Heart left ventricle (tissue), 16 donors: ENCODE measurements at regions not wholly inside any gene's neighbourhood (a gene's known extent, or its start where the extent isn't known, plus 50 kb on each side); places are given as distances from the start of the nearest gene placed in this dataset.
A peak's percentile ranks its signal among the peaks of the same experiment; 100 is the strongest.
"Not testable (repeated sequence)": the region's sequence is repeated elsewhere in the genome, so short reads cannot be mapped to it uniquely, and the experiment has no call there.

ENCODE experiments used
- ATAC-seq, 4 donors: fragments of 200-7000 bp; cut with Tn5 transposase; one replicate each; pipeline ENCODE4 v1.9.1; 2020 to 2022; ENCODE audit warnings: moderate library complexity in 4 of 4, mild to moderate bottlenecking in 3 of 4, moderate number of reproducible peaks in 1 of 4
- DNase-seq, 5 donors: peaks; one replicate each; pipeline ENCODE4 v3.0.0-alpha.2; 2020
- H3K27ac ChIP-seq, 12 donors: fragments of 200-600 bp; sonication (generic) in 4 of 12; one replicate each; pipeline versions ENCODE4 v1.5.0 to v1.8.0; 2016 to 2022; ENCODE audit warnings: mild to moderate bottlenecking in 2 of 12
- H3K27me3 ChIP-seq, 9 donors: fragments of 200-600 bp; sonication (generic) in 2 of 9; one replicate each; pipeline versions ENCODE4 v1.5.1 to v1.8.0; 2016 to 2022; ENCODE audit warnings: mild to moderate bottlenecking in 3 of 9
- H3K36me3 ChIP-seq, 9 donors: fragments of 200-600 bp; sonication (generic) in 2 of 9; one replicate each; pipeline versions ENCODE4 v1.5.0 to v1.8.0; 2018 to 2022; ENCODE audit warnings: mild to moderate bottlenecking in 2 of 9
- H3K4me1 ChIP-seq, 12 donors: fragments of 200-600 bp; sonication (generic) in 4 of 12; one replicate each; pipeline versions ENCODE4 v1.5.0 to v1.8.0; 2016 to 2022; ENCODE audit warnings: mild to moderate bottlenecking in 3 of 12
- H3K4me3 ChIP-seq, 12 donors: fragments of 200-600 bp; sonication (generic) in 4 of 12; one replicate each; pipeline versions ENCODE4 v1.5.0 to v1.8.0; 2017 to 2022; ENCODE audit warnings: mild to moderate bottlenecking in 9 of 12, moderate library complexity in 4 of 12
- H3K9me3 ChIP-seq, 12 donors: fragments of 200-600 bp; sonication (generic) in 4 of 12; one replicate each; pipeline versions ENCODE4 v1.5.0 to v1.8.0; 2016 to 2022; ENCODE audit warnings: mild to moderate bottlenecking in 1 of 12
- POLR2A ChIP-seq, 2 donors: fragments of 450-650 bp; IDR thresholded peaks; one replicate each; pipeline ENCODE4 v1.6.1; 2017; ENCODE audit warnings: antibody characterized with exemption in 2 of 2, mild to moderate bottlenecking in 2 of 2, moderate library complexity in 2 of 2
- WGBS, 4 donors: extraction: QIAGEN DNeasy Blood & Tissue Kit in 2 of 4; methylation state at CpG; one replicate each; pipeline versions ENCODE4 v1.1.5 to v1.1.7; 2013 to 2018; 5-methylcytosine and 5-hydroxymethylcytosine counted together
- intact Hi-C, 10 donors: fragments of 100-400 bp; cut with DNase I; formaldehyde crosslinking; loops; one replicate each; pipeline versions ENCODE4 v1.11.1 to v1.14.2; 2022
- TF ChIP-seq, protein P1 (sequence below), 12 donors: fragments of 200-600 bp; sonication (generic) in 4 of 12; IDR thresholded peaks; one replicate each; pipeline versions ENCODE4 v1.5.0 to v1.8.0; 2018 to 2022; ENCODE audit warnings: antibody characterized with exemption in 12 of 12, mild to moderate bottlenecking in 5 of 12
- donor health status: ischemic (EF 13 %, LVEDD 7.1; RV severe dilation, severe dysfunction).
- donor health status: healthy with polysubstance abuse.
- donor health status: DM: no; HTN: yes; CAD: no.
- donor health status: DM: no; HTN: no; CAD: no.
- donor health status: ischemic (EF 25% LVEDD 6.9; RV normal size, moderate dysfunction).
- donor health status: ischemic (EF 25% LVEDD 5.7; RV mildly dilated, moderate dysfunction).
- donor health status: healthy.
- donor health status: DM: yes; HTN: yes; CAD: no.
- donor health status: ischemic (EF 35%, LVEDD 5.7; RV mildly dilated, moderate dysfunction).
- donor health status: nonischemic (EF 11% LVEDD 7.7; RV severe dilation, severe dysfunction).
- donor health status: DM: yes; HTN: yes; CAD: no.
- donor health status: PGD.
- donor health status: ischemic (EF 29% LVEDD 5.4; RV normal size, mild dysfunction).
- donor health status: nonischemic (EF 23%, LVEDD 6.1; RV moderate dilation, normal function).

DNA sequence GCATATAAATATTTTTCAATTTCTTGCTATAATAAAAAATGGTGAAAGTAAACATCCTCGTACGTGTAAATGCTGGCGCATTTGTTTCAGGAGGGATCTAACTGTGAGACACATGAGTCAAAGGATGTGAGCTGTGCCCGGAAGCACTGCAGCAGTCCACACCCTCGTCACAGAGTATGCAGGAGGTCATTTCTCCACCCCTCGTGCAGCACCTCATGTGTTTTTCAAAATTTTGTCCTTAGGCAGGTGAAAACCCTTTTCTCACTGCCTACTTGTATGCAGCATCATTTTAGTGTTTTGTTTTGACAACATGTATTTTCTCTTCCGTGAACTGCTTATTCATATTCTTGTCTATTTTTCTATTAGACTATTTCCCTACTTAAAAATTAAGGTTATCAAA lies 162.7 kb downstream of the AVL9 start:
- TF ChIP-seq, protein P1, sequence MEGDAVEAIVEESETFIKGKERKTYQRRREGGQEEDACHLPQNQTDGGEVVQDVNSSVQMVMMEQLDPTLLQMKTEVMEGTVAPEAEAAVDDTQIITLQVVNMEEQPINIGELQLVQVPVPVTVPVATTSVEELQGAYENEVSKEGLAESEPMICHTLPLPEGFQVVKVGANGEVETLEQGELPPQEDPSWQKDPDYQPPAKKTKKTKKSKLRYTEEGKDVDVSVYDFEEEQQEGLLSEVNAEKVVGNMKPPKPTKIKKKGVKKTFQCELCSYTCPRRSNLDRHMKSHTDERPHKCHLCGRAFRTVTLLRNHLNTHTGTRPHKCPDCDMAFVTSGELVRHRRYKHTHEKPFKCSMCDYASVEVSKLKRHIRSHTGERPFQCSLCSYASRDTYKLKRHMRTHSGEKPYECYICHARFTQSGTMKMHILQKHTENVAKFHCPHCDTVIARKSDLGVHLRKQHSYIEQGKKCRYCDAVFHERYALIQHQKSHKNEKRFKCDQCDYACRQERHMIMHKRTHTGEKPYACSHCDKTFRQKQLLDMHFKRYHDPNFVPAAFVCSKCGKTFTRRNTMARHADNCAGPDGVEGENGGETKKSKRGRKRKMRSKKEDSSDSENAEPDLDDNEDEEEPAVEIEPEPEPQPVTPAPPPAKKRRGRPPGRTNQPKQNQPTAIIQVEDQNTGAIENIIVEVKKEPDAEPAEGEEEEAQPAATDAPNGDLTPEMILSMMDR (IDR thresholded peaks at IDR 0.05), result no peak
- no peak for TF ChIP-seq POLR2A (IDR thresholded peaks at IDR 0.05)
- Histone ChIP-seq H3K36me3 (peaks cover 0 to 6% (median 0%) of the 10 kb centered on the region in 9 donors), H3K4me3 (no peak overlapping the region), H3K27me3 (no peaks in the 10 kb centered on the region), H3K27ac (no peak overlapping the region), H3K4me1 (peaks cover 0 to 3% (median 0%) of the 10 kb centered on the region in 12 donors), H3K9me3 (no peaks in the 10 kb centered on the region)
- DNase-seq (no peak), ATAC-seq (peak in 3 of 4 donors; percentile 42 to 72 (median 57))
- 56 to 73% (median 63%) methylated on average over 7 of the region's 7 CpGs for WGBS, 4 donors
- intact Hi-C loops, result no loop called here

DNA sequence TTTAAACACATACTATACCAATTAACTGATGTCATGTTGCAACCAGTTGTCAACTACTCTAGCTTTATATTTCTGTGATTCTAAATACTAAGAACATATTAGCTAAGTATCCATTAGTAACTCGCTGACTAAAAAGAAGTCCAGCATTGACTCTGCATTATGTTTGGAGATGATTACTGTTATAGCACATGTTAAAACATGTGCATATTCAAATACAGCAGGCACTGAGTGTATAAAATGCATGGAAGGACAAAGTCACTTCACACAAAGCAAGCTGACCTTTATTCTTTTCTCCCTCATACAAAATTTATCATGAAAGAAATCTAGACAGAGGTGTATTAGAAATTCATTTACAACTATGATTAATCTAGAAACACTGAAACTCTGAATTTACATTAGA lies 159.3 kb downstream of the AVL9 start:
- ATAC-seq, H3K27ac ChIP-seq, H3K4me3 ChIP-seq, H3K36me3 ChIP-seq, intact Hi-C loops, H3K27me3 ChIP-seq, H3K4me1 ChIP-seq, DNase-seq, H3K9me3 ChIP-seq: not testable (repeated sequence)
- WGBS, 4 donors, result 93 to 97% (median 96%) methylated on average over 1 of the region's 1 CpG

DNA sequence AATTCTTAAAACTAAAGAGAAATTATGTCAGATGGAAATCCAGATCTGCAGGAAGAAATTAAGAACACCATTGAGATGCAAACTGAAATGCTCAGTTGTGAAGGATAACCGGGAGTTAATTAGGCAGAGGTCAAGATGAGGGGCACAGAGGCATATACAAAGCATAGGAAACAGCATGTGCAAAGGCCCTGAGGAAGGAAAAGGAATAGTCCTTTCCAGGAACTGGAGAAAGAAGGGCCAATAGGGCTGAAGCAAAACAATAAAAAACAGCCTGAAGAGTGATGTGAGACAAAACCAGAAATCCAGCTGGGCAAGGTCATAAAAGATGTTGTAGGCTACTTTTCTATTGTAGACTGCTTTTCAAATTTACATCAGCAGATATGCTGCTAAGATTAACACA lies 155.1 kb downstream of the AVL9 start:
- H3K27me3 ChIP-seq, intact Hi-C loops, DNase-seq, H3K4me1 ChIP-seq, H3K9me3 ChIP-seq, H3K36me3 ChIP-seq, H3K27ac ChIP-seq, ATAC-seq, H3K4me3 ChIP-seq: not testable (repeated sequence)
- 86 to 94% (median 89%) methylated on average over 1 of the region's 1 CpG for WGBS, 4 donors

DNA sequence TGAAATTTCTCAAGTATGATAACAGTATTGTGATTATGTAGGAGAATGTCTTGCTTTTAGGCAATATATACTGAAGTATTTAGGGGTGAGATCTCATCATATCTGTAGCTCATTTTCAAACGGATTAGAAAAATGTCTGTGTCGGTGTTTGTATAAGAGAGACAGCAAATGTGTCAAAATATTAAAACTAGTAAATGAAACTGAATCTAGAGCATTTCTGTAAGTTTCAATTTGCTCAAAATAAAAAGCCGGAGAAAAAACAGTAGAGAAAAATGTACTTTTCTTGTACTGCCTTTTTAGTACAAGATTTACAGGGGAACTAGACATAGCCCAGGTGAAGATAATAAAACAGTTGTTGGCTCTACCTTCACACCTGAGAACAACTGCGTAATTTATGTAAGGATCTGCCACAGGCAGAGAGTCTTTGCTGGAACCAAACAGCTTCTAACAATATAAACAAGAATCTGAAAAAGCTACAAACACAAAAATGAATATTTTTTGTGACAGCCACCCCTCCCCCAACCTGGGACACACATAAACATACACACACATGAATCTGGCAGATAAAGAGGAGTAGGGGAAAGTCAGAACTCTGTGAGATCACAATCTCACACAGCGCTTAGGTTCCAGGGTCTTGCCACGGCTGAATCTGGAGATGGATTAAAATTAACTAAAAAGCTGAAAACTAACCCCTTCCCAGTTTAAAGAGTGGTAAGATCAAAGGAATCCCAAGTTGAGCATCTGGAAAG lies 153.3 kb downstream of the AVL9 start:
- Histone ChIP-seq H3K4me1 (peaks cover 0 to 5% (median 0%) of the 10 kb centered on the region in 12 donors), H3K27me3 (no peaks in the 10 kb centered on the region), H3K36me3 (no peaks in the 10 kb centered on the region), H3K27ac (no peak overlapping the region), H3K4me3 (no peak overlapping the region), H3K9me3 (no peaks in the 10 kb centered on the region)
- ATAC-seq, result no peak
- 89 to 94% (median 90%) methylated on average over 6 of the region's 6 CpGs for WGBS, 4 donors
- no peak for DNase-seq
- TF ChIP-seq POLR2A (IDR thresholded peaks at IDR 0.05), result no peak
- TF ChIP-seq, protein P1 (IDR thresholded peaks at IDR 0.05), result no peak
- intact Hi-C loops, result no loop called here

DNA sequence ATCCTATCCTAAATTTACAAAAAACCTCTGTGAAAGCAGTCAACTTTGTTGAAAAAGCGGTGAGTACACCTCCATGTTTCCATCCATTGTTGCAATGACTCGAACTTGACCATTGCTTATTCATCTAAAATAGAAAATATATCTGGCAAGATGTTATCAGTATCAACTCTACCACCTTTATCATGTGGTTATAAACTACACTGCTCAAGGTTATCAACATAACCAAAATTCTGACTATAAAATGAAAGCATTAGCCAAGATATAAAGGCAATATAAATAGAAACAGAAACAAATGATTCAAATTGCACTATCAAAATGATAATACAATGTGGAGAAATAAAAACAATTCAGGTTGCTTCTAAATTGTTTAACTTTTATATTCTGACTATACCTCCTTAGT lies 150.0 kb downstream of the AVL9 start:
- H3K9me3 ChIP-seq, ATAC-seq, H3K27me3 ChIP-seq, H3K27ac ChIP-seq, H3K4me3 ChIP-seq, H3K36me3 ChIP-seq, DNase-seq, H3K4me1 ChIP-seq, intact Hi-C loops: not testable (repeated sequence)
- 76 to 82% (median 79%) methylated on average over 2 of the region's 2 CpGs for WGBS, 4 donors

DNA sequence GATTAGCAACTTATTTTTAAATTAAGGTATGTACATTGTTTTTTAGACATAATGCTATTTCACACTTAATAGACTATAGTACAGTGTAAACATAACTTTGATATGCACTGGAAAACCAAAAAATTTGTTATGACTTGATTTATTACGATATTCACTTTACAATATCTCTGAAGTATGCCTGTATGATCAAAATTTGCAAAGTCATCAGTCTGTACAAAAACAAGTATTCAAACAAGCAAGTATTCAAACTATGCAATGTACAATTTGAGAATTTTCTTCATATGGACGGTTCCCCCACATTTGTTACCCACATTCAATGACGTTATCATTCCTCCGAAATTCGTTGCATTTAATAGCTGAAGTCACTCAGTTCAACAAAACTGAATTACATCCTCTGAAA lies 147.9 kb downstream of the AVL9 start:
- WGBS, 4 donors, result 93 to 96% (median 96%) methylated on average over 5 of the region's 5 CpGs
- intact Hi-C loops, result no loop called here
- ATAC-seq, result no peak

More for the DNA sequence above, 147.9 kb downstream of the AVL9 start:
- Histone ChIP-seq H3K27ac (no peak overlapping the region), H3K4me3 (no peak overlapping the region), H3K9me3 (no peaks in the 10 kb centered on the region), H3K36me3 (peaks cover 0 to 5% (median 0%) of the 10 kb centered on the region in 9 donors), H3K27me3 (no peaks in the 10 kb centered on the region), H3K4me1 (peaks cover 0 to 8% (median 0%) of the 10 kb centered on the region in 12 donors)
- no peak for TF ChIP-seq POLR2A (IDR thresholded peaks at IDR 0.05)
- TF ChIP-seq, protein P1 (IDR thresholded peaks at IDR 0.05), result no peak
- no peak for DNase-seq
